Right ventricle myocardium inferior (tissue), 1 donor: ENCODE measurements at regions not wholly inside any gene's neighbourhood (a gene's known extent, or its start where the extent isn't known, plus 50 kb on each side); places are given as distances from the start of the nearest gene placed in this dataset.
A peak's percentile ranks its signal among the peaks of the same experiment; 100 is the strongest.
"Not testable (repeated sequence)": the region's sequence is repeated elsewhere in the genome, so short reads cannot be mapped to it uniquely, and the experiment has no call there.

Experiments used
- ATAC-seq: fragments of 200-7000 bp; cut with Tn5 transposase; one replicate; pipeline ENCODE4 v1.9.1; 2020; ENCODE audit warnings: mild to moderate bottlenecking, moderate library complexity
- DNase-seq: peaks from one replicate; pipeline ENCODE4 v3.0.0; 2021; ENCODE audit errors: missing footprints
- intact Hi-C: fragments of 100-400 bp; cut with DNase I; formaldehyde crosslinking; loops from one replicate; pipeline ENCODE4 v1.11.0; 2022
- donor health status: DM: no; HTN: yes; CAD: no; lungs with severe emphysema.

- peak; percentile 75 for ATAC-seq
- DNase-seq, result peak; percentile 45
- intact Hi-C loops, result no loop called here
These were observed 100.4 kb upstream of the PAM start for GRCh38 chr5:102654559-102655349.

GRCh38 chr5:102659151-102659550 is 96.0 kb upstream of the PAM start:
- DNase-seq, result no peak
- ATAC-seq, result no peak
- intact Hi-C loops, result no loop called here

- intact Hi-C loops, result no loop called here
- DNase-seq (no peak), ATAC-seq (no peak)
These were observed 95.0 kb upstream of the PAM start for GRCh38 chr5:102660111-102660510.

- DNase-seq, result no peak
- intact Hi-C loops, result no loop called here
- ATAC-seq, result no peak
These were observed 91.2 kb upstream of the PAM start for GRCh38 chr5:102663749-102664530.

- no peak for ATAC-seq
- intact Hi-C loops, result no loop called here
- DNase-seq, result no peak
These were observed 90.3 kb upstream of the PAM start for GRCh38 chr5:102664616-102665335.

GRCh38 chr5:102666164-102666946 is 88.8 kb upstream of the PAM start:
- no peak for ATAC-seq
- no peak for DNase-seq
- intact Hi-C loops, result no loop called here

GRCh38 chr5:102668220-102668932 is 86.7 kb upstream of the PAM start:
- no peak for ATAC-seq

GRCh38 chr5:102670224-102670836 is 84.8 kb upstream of the PAM start:
- intact Hi-C loops, result loop anchor here (1.0 kb wide), 1 partner anchor 87 kb away; no protein-coding TSS in a partner anchor
- ATAC-seq, result no peak
- no peak for DNase-seq

More at GRCh38 chr5:102668220-102668932, 86.7 kb upstream of the PAM start:
- intact Hi-C loops, result no loop called here
- DNase-seq, result no peak

GRCh38 chr5:102671033-102671734 is 83.9 kb upstream of the PAM start:
- DNase-seq, intact Hi-C loops, ATAC-seq: not testable (repeated sequence)

GRCh38 chr5:102678267-102679058 is 76.6 kb upstream of the PAM start:
- DNase-seq, result no peak
- intact Hi-C loops, result no loop called here
- no peak for ATAC-seq

GRCh38 chr5:102681403-102681983 is 73.6 kb upstream of the PAM start:
- DNase-seq, result no peak
- peak; percentile 82 for ATAC-seq
- intact Hi-C loops, result loop anchor here (1.0 to 2.0 kb wide), 2 partner anchors 289 to 360 kb away; no protein-coding TSS in a partner anchor

- intact Hi-C loops, result loop anchor here (2.0 kb wide), 1 partner anchor 457 kb away; no protein-coding TSS in a partner anchor
- DNase-seq (no peak), ATAC-seq (no peak)
These were observed 72.9 kb upstream of the PAM start for GRCh38 chr5:102682101-102682647.

GRCh38 chr5:102688076-102688475 is 67.0 kb upstream of the PAM start:
- intact Hi-C loops, DNase-seq, ATAC-seq: not testable (repeated sequence)

GRCh38 chr5:102688581-102689342 is 66.3 kb upstream of the PAM start:
- DNase-seq, ATAC-seq, intact Hi-C loops: not testable (repeated sequence)

GRCh38 chr5:102690910-102691309 is 64.2 kb upstream of the PAM start:
- intact Hi-C loops, result loop anchor here (10.0 kb wide), 1 partner anchor 264 kb away; no protein-coding TSS in a partner anchor
- no peak for DNase-seq
- ATAC-seq, result no peak
